HG02981 (cell line): ENCODE measurements at regions not wholly inside any gene's neighbourhood (a gene's known extent, or its start where the extent isn't known, plus 50 kb on each side); places are given as distances from the start of the nearest gene placed in this dataset.

Experiments
- ATAC-seq: cut with Tn5 transposase; IDR thresholded peaks from one replicate; pipeline ENCODE4 v1.9.1; 2021; ENCODE audit warnings: mild to moderate bottlenecking, moderate library complexity; ENCODE audit not compliant: unreplicated experiment

DNA sequence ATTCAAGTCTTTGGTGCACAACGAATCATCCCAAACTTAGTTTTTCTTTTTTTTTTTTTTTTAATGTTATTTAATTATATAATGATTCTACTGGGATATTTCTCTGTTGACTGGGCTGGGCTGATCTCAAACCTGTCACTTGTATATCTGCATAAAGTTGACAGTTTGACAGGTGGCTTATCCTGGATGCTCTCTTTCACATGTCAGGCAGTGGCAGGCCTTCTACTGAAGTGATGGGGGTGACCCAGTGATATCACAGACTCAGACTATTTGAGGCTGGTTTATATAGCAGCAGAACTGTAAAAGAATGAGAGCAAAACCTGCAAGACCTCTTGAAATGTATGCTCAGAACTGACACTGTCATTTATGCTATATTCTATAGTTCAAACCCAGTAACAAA is 1813.5 kb upstream of the CDH6 start:
- no peak for ATAC-seq

- no peak for ATAC-seq
These were observed 1813.9 kb upstream of the CDH6 start for GRCh38 chr5:29379619-29380018.

DNA sequence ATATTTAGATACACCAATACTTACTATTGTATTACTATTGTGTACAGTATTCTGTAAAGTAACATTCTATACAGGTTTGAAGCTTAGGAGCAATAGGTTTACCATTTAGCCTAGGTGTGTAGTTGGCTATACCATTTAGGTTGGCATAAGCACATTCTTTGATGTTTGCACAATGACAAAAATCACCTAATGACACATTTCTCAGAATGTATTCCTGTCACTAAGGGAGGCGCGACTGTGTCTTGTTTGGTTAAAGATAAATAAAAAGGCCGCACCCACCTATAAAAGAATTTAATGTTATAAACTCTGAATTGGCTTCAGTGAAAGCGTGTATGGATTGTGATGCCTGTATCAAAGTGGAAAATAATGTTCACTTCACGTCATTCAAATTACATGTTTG is 1815.4 kb upstream of the CDH6 start:
- no peak for ATAC-seq

DNA sequence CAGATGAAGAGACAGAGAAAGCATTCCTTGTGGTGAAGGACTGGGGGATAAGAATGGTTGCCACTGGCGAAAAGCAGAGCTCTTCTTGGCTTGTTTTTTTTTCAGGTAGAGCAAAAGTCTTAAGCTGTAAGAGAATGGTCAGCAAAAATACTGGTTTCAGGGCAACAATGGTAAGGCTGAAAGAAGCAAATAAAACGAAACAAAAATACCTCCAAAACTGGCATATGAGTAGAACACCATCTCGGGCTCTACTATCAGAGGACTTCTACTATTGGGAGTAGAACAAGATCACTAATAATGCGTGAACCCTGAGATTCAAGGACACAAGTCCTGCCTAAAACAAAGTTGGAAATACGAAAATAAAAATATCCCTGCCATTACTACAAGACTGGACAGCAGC is 1823.2 kb upstream of the CDH6 start:
- ATAC-seq: no peak

DNA sequence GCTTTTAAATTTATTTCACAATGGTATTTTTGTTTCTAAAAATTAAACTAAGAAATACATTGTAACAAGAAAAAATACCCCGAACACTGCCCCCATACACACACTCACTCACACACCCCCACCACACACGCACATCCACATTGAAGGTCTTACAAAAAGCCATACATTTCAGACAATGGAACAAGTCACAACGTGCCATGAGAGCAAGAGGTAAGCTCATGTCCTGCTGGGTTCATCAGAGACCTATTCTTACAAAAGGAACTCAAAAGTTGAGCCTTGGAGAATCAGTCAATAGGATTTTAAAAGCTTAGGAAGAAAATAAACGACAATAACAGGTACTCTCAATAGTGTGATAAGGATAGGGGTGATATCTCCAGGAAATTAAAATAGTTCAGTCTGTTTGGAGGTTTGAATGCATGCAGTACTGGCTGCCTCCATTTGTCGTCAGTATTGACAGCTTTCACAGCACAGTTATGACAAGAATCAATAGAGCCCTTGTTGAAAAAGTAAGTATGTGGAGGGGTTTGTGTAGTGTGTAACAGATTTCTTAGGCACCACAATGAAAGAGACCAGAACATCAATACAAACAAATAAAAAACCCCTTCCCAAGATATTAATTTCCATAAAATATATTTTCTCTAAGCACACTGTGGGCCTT is 1826.2 kb upstream of the CDH6 start:
- no peak for ATAC-seq

GRCh38 chr5:29351170-29351569 is 1842.3 kb upstream of the CDH6 start:
- ATAC-seq: no peak

DNA sequence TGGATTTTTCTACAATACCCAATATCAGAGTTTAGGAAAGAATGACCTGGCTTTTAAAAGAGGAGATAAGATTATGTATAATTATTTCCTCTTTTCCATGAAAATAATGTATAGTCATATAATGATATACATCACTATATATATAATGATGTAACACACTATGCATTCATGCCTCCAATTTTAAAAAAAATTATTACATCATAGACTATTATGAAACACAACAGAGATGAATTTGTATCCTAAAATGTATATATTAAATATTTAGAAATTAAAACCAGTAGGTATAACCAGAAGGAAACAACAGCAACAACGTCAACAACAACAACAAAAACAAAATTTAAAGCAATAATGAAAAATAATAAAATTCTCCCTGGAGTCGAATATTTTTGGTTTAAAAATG is 1856.5 kb upstream of the CDH6 start:
- ATAC-seq: no peak

GRCh38 chr5:29321591-29321990 is 1871.9 kb upstream of the CDH6 start:
- no peak for ATAC-seq

- ATAC-seq: no peak
These were observed 1884.1 kb upstream of the CDH6 start for GRCh38 chr5:29309359-29309758.

DNA sequence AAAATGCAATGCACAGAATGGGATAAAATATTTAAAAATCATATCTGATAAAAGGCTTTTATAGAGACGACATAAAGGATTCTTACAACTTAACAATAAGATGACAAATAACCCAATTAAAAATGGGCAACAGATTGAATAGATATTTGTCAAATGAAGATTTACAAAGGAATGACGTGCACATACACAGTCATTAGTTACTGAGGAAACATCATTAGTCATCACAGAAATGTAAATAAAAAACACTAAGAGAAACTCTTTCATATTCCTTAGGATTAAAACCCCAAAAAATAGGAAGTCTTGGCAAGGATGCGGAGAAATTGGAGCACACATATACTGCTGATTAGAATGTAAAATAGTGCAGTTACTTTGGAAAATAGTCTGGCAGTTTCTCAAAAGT is 1886.0 kb upstream of the CDH6 start:
- no peak for ATAC-seq

- no peak for ATAC-seq
These were observed 1888.9 kb upstream of the CDH6 start for GRCh38 chr5:29304545-29304944.

- ATAC-seq: no peak
These were observed 1896.9 kb upstream of the CDH6 start for GRCh38 chr5:29296548-29296947.

DNA sequence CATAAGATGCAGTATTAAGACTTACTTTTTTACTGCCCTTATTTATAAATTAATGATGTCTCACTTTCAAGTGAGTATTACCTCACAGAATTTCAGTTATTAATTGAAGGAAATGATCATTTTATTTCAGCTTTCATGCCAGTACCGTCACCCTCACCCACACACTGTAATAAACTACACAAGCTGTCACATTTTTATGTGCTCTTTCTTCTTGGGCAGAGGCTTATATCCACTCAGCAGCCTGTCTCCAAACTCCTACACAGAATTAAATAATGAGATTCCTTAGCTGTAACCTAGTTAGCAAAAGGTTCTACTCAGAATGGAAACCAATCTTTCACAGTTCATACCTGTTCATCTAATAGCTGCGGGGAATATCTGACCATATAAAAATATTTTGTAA is 1915.8 kb upstream of the CDH6 start:
- ATAC-seq: no peak

DNA sequence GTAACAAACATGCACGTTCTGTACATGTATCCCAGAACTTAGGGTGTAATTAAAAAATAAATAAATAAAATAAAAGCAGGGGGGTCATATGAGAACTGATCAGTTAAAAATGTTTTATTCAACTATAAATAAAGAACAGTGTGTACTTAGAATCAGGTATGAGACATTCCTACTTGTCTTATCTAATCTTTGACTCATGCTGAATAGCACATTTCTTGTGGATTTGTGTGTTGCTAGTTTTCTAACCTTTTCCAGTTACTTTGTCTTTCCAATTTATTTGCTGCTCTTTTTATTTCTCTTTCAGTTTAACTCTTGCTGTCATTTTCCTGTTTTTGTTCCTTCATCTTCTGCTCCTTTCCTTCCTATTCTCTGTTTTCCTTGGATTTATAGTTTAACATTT is 1917.1 kb upstream of the CDH6 start:
- no peak for ATAC-seq

GRCh38 chr5:29263915-29264351 is 1929.6 kb upstream of the CDH6 start:
- ATAC-seq: no peak

- ATAC-seq: no peak
These were observed 1931.0 kb upstream of the CDH6 start for GRCh38 chr5:29262339-29263123.

DNA sequence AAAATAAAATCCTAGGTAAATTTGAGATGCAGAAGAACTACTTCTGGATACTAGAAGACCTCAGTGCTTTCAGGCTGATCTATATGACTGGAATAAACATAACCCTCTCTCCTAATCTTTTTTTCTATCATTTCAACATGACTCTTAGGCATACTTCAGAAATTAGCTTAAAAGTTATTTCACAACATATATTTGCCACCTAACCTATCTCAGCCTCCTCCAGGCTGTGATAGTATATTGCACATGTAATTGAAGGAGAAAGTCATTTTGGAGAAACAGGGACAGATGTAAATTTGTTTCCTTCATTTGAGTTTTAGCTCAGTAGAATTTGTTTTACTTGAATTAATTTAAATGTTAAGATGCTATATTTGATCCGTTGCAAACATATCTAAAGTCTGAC is 1932.3 kb upstream of the CDH6 start:
- ATAC-seq: no peak

DNA sequence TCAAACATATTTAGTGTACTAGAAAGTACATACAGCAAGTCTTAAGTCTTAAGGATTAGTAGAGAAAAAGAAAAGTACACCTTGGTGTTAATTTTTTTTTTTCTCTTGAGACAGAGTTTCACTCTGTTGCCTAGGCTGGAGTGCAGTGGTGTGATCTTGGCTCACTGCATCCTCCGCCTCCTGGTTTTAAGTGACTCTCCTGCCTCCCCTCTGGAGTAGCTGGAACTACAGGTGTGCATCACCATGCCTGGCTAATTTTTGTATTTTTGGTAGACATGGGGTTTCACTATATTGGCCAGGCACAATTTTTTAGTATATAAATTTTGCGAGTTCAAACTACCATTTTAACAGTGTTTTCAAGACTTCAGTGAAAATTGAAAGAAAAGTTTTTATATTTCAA is 1941.1 kb upstream of the CDH6 start:
- ATAC-seq: no peak

DNA sequence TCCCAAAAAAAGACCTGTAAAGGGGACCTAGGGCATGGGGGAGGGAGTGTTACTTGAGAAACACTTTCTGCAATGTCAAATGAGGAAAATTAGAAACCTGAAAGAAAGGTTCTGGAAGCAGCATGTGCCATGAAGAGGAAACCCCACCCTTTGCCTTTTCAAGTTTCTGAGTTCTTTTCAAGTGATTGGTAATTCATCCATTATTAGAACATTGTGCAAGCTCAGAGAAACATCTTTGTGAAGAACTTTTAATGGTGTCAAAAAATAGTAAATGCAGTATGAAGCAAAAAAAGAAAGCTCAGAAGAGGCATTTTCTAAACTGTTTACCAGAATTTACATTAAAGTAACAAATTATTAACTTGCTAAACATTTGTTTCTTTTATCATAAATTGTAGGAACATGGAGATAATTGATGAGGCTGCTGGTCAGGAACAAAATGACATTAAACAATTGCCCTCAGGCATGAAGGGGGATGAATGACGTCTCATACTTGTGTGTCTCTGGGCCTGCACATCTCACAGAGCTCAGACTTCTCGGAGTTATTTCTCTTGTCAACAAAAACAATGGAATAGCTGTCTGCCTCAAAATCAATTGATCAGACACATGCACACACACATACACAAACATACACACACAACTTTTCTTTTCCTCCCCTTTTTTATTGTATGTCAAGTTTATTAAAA is 1946.0 kb upstream of the CDH6 start:
- no peak for ATAC-seq

DNA sequence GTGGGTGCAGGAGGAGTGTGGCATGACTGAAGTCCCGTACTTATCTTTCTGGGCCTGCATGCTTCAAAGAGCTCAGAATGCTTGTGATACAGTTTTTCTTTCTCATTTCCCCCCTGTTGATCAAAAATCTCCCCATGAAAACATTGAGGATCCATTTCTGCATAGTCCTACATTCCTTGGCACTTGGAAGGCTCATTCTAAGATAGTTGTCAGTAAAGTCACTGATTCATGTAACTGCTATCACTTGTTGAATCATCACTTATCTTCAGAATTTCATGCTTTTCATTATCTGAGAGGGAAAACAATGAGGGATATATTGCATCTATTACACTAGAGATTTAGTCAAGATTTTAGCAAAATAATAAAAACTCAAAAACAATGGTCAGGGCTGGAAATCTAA is 1953.1 kb upstream of the CDH6 start:
- ATAC-seq: no peak

- ATAC-seq: no peak
These were observed 1953.9 kb upstream of the CDH6 start for GRCh38 chr5:29239606-29240005.

GRCh38 chr5:29238115-29238514 is 1955.4 kb upstream of the CDH6 start:
- ATAC-seq: no peak
